GM23338 (cell line): ENCODE measurements at regions not wholly inside any gene's neighbourhood (a gene's known extent, or its start where the extent isn't known, plus 50 kb on each side); places are given as distances from the start of the nearest gene placed in this dataset.

Experiments used
- ATAC-seq: fragments of 200-7000 bp; cut with Tn5 transposase; 3 replicates; pipeline ENCODE4 v1.9.1; 2020
- DNase-seq: peaks from one replicate; pipeline ENCODE4 v3.0.0-alpha.2; 2015; ENCODE audit warnings: low spot score
- H2AFZ ChIP-seq: fragments of 200-600 bp; sonication (generic); 2 replicates; pipeline ENCODE4 v1.8.0; 2016; ENCODE audit warnings: antibody characterized with exemption, mild to moderate bottlenecking, moderate library complexity
- H3F3A ChIP-seq: fragments of 200-600 bp; sonication (generic); replicated peaks from 2 replicates; pipeline ENCODE4 v1.8.0; 2017; ENCODE audit warnings: antibody characterized with exemption, mixed run types, low read depth
- H3K27ac ChIP-seq: fragments of 200-600 bp; sonication (generic); 2 replicates; pipeline ENCODE4 v1.6.1; 2016; ENCODE audit warnings: low read depth
- H3K27me3 ChIP-seq: fragments of 200-600 bp; sonication (generic); 2 replicates; pipeline ENCODE4 v1.8.0; 2016; ENCODE audit warnings: mild to moderate bottlenecking, mixed run types, moderate library complexity; ENCODE audit not compliant: insufficient read depth
- H3K36me3 ChIP-seq: fragments of 200-600 bp; sonication (generic); 2 replicates; pipeline ENCODE4 v1.8.0; 2016; ENCODE audit warnings: mild to moderate bottlenecking; ENCODE audit not compliant: insufficient read depth
- H3K4me1 ChIP-seq: fragments of 200-600 bp; sonication (generic); 2 replicates; pipeline ENCODE4 v1.8.0; 2016; ENCODE audit warnings: mild to moderate bottlenecking, moderate library complexity; ENCODE audit not compliant: insufficient read depth
- H3K4me2 ChIP-seq: fragments of 200-600 bp; sonication (generic); 2 replicates; pipeline ENCODE4 v1.7.1; 2017; ENCODE audit warnings: mixed run types
- H3K4me3 ChIP-seq: fragments of 200-600 bp; sonication (generic); 2 replicates; pipeline ENCODE4 v1.6.1; 2016; ENCODE audit warnings: mixed run types
- H3K79me2 ChIP-seq: fragments of 200-600 bp; sonication (generic); replicated peaks from 2 replicates; pipeline ENCODE4 v1.8.0; 2017; ENCODE audit warnings: mild to moderate bottlenecking; ENCODE audit not compliant: insufficient read depth
- H3K9me2 ChIP-seq: fragments of 200-600 bp; sonication (generic); 2 replicates; pipeline ENCODE4 v1.8.0; 2017; ENCODE audit not compliant: insufficient read depth
- H4K20me1 ChIP-seq: fragments of 200-600 bp; sonication (generic); replicated peaks from 2 replicates; pipeline ENCODE4 v1.8.0; 2017; ENCODE audit warnings: mild to moderate bottlenecking; ENCODE audit not compliant: insufficient read depth
- H3K27ac Mint-ChIP-seq: 2 replicates; pipeline ENCODE4 v1.8.0; 2020; ENCODE audit warnings: inconsistent platforms, mild to moderate bottlenecking, moderate library complexity, mixed read lengths
- H3K27me3 Mint-ChIP-seq: 3 replicates; pipeline ENCODE4 v1.8.0; 2022; ENCODE audit warnings: low read depth, mild to moderate bottlenecking, moderate library complexity, mixed read lengths, inconsistent platforms; ENCODE audit not compliant: insufficient read depth, poor library complexity
- H3K36me3 Mint-ChIP-seq: 3 replicates; pipeline ENCODE4 v1.8.0; 2021; ENCODE audit warnings: low read depth, mild to moderate bottlenecking, inconsistent platforms, moderate library complexity, mixed read lengths
- H3K4me1 Mint-ChIP-seq: 3 replicates; pipeline ENCODE4 v1.8.0; 2020; ENCODE audit warnings: mild to moderate bottlenecking, inconsistent platforms, mixed read lengths
- H3K4me3 Mint-ChIP-seq: 3 replicates; pipeline ENCODE4 v1.8.0; 2021; ENCODE audit warnings: moderate library complexity, mild to moderate bottlenecking, inconsistent platforms, mixed read lengths
- H3K9me3 Mint-ChIP-seq: 3 replicates; pipeline ENCODE4 v1.8.0; 2020; ENCODE audit warnings: moderate library complexity, mild to moderate bottlenecking, inconsistent platforms, mixed read lengths
- CREB1 ChIP-seq: fragments of 250-450 bp; sonication (Bioruptor Pico); IDR thresholded peaks from 2 replicates; pipeline ENCODE4 v1.5.0; 2020; ENCODE audit warnings: low read depth, mild to moderate bottlenecking, moderate library complexity
- NANOG ChIP-seq: IDR thresholded peaks from 2 replicates; pipeline ENCODE4 v1.6.1; 2016; ENCODE audit warnings: antibody characterized with exemption, borderline replicate concordance
- STAT1 ChIP-seq: IDR thresholded peaks from one replicate; pipeline ENCODE4 v1.6.1; 2016; ENCODE audit warnings: antibody characterized with exemption; ENCODE audit not compliant: unreplicated experiment
- ZNF114 ChIP-seq: fragments of 250-450 bp; sonication (Bioruptor Pico); IDR thresholded peaks from 2 replicates; pipeline ENCODE4 v1.5.0; 2020; ENCODE audit warnings: mild to moderate bottlenecking, moderate library complexity
- TF ChIP-seq, protein P1 (sequence below): IDR thresholded peaks from 2 replicates; pipeline ENCODE4 v1.6.1; 2016; ENCODE audit warnings: antibody characterized with exemption
- TF ChIP-seq, protein P2 (sequence below), 2 experiments: fragments of 200-600 bp in 1 of 2; sonication (generic) in 1 of 2; conservative IDR thresholded peaks; 2 replicates each; pipeline versions ENCODE4 v1.5.1 to v1.6.1; 2016 to 2017; ENCODE audit warnings: antibody characterized with exemption in 2 of 2, low read depth in 2 of 2, mild to moderate bottlenecking in 2 of 2, moderate library complexity in 1 of 2
- TF ChIP-seq, protein P3 (sequence below): fragments of 250-450 bp; sonication (Bioruptor Pico); IDR thresholded peaks from 2 replicates; pipeline ENCODE4 v1.5.0; 2020; ENCODE audit warnings: mild to moderate bottlenecking, moderate library complexity

DNA sequence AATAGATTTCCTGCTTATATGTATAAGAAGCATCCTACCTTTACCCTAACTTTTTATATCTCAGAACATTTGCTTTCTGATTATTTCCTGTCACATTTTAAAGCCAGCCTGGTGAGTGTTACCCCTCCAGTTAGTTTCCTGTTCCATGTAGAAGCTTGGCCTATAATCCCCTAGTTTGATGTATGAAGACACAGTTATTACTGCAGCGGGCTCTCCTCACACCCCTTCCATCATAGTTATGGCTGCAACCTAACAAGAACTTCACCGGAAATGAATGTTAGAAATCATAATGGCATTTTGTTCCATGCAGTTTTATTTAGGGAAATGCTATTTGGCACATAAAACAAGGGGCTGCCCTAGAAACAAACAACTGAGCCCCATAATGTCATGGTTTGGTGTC, 400.2 kb upstream of the SETBP1 start (continued):
- TF ChIP-seq, protein P1, sequence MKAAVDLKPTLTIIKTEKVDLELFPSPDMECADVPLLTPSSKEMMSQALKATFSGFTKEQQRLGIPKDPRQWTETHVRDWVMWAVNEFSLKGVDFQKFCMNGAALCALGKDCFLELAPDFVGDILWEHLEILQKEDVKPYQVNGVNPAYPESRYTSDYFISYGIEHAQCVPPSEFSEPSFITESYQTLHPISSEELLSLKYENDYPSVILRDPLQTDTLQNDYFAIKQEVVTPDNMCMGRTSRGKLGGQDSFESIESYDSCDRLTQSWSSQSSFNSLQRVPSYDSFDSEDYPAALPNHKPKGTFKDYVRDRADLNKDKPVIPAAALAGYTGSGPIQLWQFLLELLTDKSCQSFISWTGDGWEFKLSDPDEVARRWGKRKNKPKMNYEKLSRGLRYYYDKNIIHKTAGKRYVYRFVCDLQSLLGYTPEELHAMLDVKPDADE: no peak

DNA sequence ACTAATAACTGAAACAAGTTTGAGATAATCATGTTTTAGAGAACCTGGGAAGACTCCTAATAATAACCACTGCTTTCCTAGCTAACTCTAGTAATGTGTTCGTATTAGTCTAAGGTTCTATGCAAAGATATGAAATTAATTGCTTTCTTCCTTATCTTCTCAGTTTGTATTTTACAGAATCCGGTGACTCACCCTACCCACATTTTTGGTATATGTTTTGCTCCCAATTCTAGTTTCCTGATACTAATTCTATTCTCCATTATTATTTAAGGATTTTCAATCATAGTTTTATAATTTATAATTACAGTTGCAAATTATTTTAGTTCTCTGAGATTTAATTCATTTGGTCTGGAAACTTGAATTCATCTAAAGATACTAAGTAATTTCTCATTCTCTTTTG, 394.6 kb upstream of the SETBP1 start:
- Histone ChIP-seq H4K20me1 (no peaks in the 10 kb centered on the region), H3K9me2 (no peaks in the 10 kb centered on the region), H2AFZ (no peak overlapping the region), H3K4me2 (no peak overlapping the region), H3F3A (no peaks in the 10 kb centered on the region), H3K36me3 (no peaks in the 10 kb centered on the region), H3K4me3 (no peak overlapping the region), H3K27me3 (no peaks in the 10 kb centered on the region), H3K79me2 (no peaks in the 10 kb centered on the region), H3K4me1 (no peaks in the 10 kb centered on the region), H3K27ac (no peak overlapping the region)
- no peak for ATAC-seq
- Mint-ChIP-seq H3K36me3 (no peaks in the 10 kb centered on the region), H3K9me3 (no peaks in the 10 kb centered on the region), H3K27me3 (no peaks in the 10 kb centered on the region), H3K27ac (no peak overlapping the region), H3K4me3 (no peak overlapping the region), H3K4me1 (0 out of 3 replicates have a peak, but pooled peaks cover 3% of the 10 kb centered on the region)
- TF ChIP-seq NANOG (no peak), CREB1 (no peak), STAT1 (no peak), ZNF114 (CRISPR knock-in tag) (no peak)
- TF ChIP-seq, protein P2, sequence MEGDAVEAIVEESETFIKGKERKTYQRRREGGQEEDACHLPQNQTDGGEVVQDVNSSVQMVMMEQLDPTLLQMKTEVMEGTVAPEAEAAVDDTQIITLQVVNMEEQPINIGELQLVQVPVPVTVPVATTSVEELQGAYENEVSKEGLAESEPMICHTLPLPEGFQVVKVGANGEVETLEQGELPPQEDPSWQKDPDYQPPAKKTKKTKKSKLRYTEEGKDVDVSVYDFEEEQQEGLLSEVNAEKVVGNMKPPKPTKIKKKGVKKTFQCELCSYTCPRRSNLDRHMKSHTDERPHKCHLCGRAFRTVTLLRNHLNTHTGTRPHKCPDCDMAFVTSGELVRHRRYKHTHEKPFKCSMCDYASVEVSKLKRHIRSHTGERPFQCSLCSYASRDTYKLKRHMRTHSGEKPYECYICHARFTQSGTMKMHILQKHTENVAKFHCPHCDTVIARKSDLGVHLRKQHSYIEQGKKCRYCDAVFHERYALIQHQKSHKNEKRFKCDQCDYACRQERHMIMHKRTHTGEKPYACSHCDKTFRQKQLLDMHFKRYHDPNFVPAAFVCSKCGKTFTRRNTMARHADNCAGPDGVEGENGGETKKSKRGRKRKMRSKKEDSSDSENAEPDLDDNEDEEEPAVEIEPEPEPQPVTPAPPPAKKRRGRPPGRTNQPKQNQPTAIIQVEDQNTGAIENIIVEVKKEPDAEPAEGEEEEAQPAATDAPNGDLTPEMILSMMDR (conservative IDR thresholded peaks at IDR 0.05; ENCODE audit: low read depth in 2 of 2): no peak
- TF ChIP-seq, protein P1: no peak
- TF ChIP-seq, protein P3, sequence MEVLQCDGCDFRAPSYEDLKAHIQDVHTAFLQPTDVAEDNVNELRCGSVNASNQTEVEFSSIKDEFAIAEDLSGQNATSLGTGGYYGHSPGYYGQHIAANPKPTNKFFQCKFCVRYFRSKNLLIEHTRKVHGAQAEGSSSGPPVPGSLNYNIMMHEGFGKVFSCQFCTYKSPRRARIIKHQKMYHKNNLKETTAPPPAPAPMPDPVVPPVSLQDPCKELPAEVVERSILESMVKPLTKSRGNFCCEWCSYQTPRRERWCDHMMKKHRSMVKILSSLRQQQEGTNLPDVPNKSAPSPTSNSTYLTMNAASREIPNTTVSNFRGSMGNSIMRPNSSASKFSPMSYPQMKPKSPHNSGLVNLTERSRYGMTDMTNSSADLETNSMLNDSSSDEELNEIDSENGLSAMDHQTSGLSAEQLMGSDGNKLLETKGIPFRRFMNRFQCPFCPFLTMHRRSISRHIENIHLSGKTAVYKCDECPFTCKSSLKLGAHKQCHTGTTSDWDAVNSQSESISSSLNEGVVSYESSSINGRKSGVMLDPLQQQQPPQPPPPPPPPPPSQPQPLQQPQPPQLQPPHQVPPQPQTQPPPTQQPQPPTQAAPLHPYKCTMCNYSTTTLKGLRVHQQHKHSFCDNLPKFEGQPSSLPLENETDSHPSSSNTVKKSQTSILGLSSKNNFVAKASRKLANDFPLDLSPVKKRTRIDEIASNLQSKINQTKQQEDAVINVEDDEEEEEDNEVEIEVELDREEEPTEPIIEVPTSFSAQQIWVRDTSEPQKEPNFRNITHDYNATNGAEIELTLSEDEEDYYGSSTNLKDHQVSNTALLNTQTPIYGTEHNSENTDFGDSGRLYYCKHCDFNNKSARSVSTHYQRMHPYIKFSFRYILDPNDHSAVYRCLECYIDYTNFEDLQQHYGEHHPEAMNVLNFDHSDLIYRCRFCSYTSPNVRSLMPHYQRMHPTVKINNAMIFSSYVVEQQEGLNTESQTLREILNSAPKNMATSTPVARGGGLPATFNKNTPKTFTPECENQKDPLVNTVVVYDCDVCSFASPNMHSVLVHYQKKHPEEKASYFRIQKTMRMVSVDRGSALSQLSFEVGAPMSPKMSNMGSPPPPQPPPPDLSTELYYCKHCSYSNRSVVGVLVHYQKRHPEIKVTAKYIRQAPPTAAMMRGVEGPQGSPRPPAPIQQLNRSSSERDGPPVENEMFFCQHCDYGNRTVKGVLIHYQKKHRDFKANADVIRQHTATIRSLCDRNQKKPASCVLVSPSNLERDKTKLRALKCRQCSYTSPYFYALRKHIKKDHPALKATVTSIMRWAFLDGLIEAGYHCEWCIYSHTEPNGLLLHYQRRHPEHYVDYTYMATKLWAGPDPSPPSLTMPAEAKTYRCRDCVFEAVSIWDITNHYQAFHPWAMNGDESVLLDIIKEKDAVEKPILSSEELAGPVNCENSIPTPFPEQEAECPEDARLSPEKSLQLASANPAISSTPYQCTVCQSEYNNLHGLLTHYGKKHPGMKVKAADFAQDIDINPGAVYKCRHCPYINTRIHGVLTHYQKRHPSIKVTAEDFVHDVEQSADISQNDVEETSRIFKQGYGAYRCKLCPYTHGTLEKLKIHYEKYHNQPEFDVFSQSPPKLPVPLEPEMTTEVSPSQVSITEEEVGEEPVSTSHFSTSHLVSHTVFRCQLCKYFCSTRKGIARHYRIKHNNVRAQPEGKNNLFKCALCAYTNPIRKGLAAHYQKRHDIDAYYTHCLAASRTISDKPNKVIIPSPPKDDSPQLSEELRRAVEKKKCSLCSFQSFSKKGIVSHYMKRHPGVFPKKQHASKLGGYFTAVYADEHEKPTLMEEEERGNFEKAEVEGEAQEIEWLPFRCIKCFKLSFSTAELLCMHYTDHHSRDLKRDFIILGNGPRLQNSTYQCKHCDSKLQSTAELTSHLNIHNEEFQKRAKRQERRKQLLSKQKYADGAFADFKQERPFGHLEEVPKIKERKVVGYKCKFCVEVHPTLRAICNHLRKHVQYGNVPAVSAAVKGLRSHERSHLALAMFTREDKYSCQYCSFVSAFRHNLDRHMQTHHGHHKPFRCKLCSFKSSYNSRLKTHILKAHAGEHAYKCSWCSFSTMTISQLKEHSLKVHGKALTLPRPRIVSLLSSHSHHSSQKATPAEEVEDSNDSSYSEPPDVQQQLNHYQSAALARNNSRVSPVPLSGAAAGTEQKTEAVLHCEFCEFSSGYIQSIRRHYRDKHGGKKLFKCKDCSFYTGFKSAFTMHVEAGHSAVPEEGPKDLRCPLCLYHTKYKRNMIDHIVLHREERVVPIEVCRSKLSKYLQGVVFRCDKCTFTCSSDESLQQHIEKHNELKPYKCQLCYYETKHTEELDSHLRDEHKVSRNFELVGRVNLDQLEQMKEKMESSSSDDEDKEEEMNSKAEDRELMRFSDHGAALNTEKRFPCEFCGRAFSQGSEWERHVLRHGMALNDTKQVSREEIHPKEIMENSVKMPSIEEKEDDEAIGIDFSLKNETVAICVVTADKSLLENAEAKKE (CRISPR knock-in tag): no peak
- DNase-seq: no peak
